GM23248 (cell line): ENCODE measurements at regions not wholly inside any gene's neighbourhood (a gene's known extent, or its start where the extent isn't known, plus 50 kb on each side); places are given as distances from the start of the nearest gene placed in this dataset.

Experiments used
- DNase-seq: peaks from one replicate; pipeline ENCODE4 v3.0.0-alpha.2; 2015
- H2AFZ ChIP-seq: fragments of 200-600 bp; sonication (generic); 2 replicates; pipeline ENCODE4 v1.6.1; 2016; ENCODE audit warnings: antibody characterized with exemption
- H3F3A ChIP-seq: fragments of 200-600 bp; sonication (generic); 2 replicates; pipeline ENCODE4 v1.6.1; 2016; ENCODE audit warnings: mild to moderate bottlenecking, antibody characterized with exemption, mixed run types; ENCODE audit not compliant: insufficient read depth
- H3K27ac ChIP-seq: fragments of 200-600 bp; sonication (generic); 2 replicates; pipeline ENCODE4 v1.5.1; 2016; ENCODE audit warnings: mild to moderate bottlenecking
- H3K27me3 ChIP-seq: fragments of 200-600 bp; sonication (generic); replicated peaks from 2 replicates; pipeline ENCODE4 v1.6.1; 2016; ENCODE audit warnings: mild to moderate bottlenecking; ENCODE audit not compliant: insufficient read depth
- H3K36me3 ChIP-seq: fragments of 200-600 bp; sonication (generic); 2 replicates; pipeline ENCODE4 v1.6.1; 2016; ENCODE audit warnings: low read depth, mild to moderate bottlenecking
- H3K4me1 ChIP-seq: fragments of 200-600 bp; sonication (generic); 2 replicates; pipeline ENCODE4 v1.6.1; 2016; ENCODE audit warnings: mild to moderate bottlenecking; ENCODE audit not compliant: insufficient read depth
- H3K4me2 ChIP-seq: fragments of 200-600 bp; sonication (generic); one replicate; pipeline ENCODE4 v1.6.1; 2016; ENCODE audit warnings: mild to moderate bottlenecking; ENCODE audit not compliant: unreplicated experiment
- H3K4me3 ChIP-seq: fragments of 200-600 bp; sonication (generic); 2 replicates; pipeline ENCODE4 v1.5.1; 2016; ENCODE audit warnings: mild to moderate bottlenecking
- H3K79me2 ChIP-seq: fragments of 200-600 bp; sonication (generic); 2 replicates; pipeline ENCODE4 v1.6.1; 2016; ENCODE audit warnings: mild to moderate bottlenecking; ENCODE audit not compliant: insufficient read depth
- H3K9ac ChIP-seq: fragments of 200-600 bp; sonication (generic); 2 replicates; pipeline ENCODE4 v1.6.1; 2016; ENCODE audit warnings: mild to moderate bottlenecking
- H3K9me2 ChIP-seq: fragments of 200-600 bp; sonication (generic); 2 replicates; pipeline ENCODE4 v1.6.1; 2016; ENCODE audit warnings: mixed run types, mild to moderate bottlenecking, moderate library complexity; ENCODE audit not compliant: insufficient read depth
- H3K9me3 ChIP-seq: fragments of 200-600 bp; sonication (generic); one replicate; pipeline ENCODE4 v1.6.1; 2017; ENCODE audit warnings: low read depth
- H4K20me1 ChIP-seq: fragments of 200-600 bp; sonication (generic); 2 replicates; pipeline ENCODE4 v1.6.0; 2016; ENCODE audit not compliant: insufficient read depth
- EZH2 ChIP-seq: fragments of 200-600 bp; sonication (generic); IDR thresholded peaks from 2 replicates; pipeline ENCODE4 v1.6.1; 2018; ENCODE audit warnings: antibody characterized with exemption, mild to moderate bottlenecking; ENCODE audit not compliant: insufficient read depth, poor library complexity, severe bottlenecking
- EZH2phosphoT487 ChIP-seq: fragments of 200-600 bp; sonication (generic); IDR thresholded peaks from 2 replicates; pipeline ENCODE4 v1.6.1; 2018; ENCODE audit warnings: antibody characterized with exemption, moderate library complexity, mild to moderate bottlenecking, low read depth; ENCODE audit not compliant: insufficient read depth
- WGBS, 2 experiments: methylation state at CpG; one replicate each; pipeline ENCODE4 v1.1.6; 2015 to 2017; ENCODE audit warnings: low lambda C conversion rate in 2 of 2, low coverage in 1 of 2; ENCODE audit errors: missing lambda C conversion rate in 2 of 2; 5-methylcytosine and 5-hydroxymethylcytosine counted together
- in situ Hi-C: fragments of 300-500 bp; cut with MboI; formaldehyde crosslinking; loops from 2 replicates; pipeline ENCODE4 v1.15.0; 2020

DNA sequence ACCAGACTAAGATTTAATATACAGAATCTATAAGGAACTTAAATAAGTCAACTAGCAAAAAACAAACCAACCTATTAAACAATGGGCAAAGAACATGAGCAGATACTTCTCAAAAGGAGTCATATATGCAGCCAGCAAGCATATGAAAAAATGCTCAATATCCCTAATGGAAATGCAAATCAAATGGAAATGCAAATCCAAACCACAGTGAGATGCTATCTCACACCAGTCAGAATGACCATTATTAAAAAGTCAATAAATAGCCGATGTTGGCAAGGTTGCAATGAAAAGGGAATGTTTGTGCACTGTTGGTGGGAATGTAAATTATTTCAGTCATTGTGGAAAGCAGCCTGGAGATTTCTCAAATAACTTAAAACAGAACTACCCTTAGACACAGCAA is 97.0 kb upstream of the SLC6A14 start:
- Histone ChIP-seq H3K4me1 (no peaks in the 10 kb centered on the region), H3K9ac (no peak overlapping the region), H3K9me3 (no peaks in the 10 kb centered on the region), H4K20me1 (no peaks in the 10 kb centered on the region), H3F3A (no peaks in the 10 kb centered on the region), H3K36me3 (no peaks in the 10 kb centered on the region), H2AFZ (no peak overlapping the region), H3K4me2 (no peak overlapping the region), H3K27me3 (no peaks in the 10 kb centered on the region), H3K27ac (no peak overlapping the region), H3K79me2 (no peaks in the 10 kb centered on the region), H3K9me2 (no peaks in the 10 kb centered on the region), H3K4me3 (no peak overlapping the region)
- DNase-seq = no peak
- 95 to 100% methylated on average over 1 of the region's 1 CpG for WGBS, 2 experiments
- TF ChIP-seq EZH2 (no peak), EZH2phosphoT487 (no peak)
- in situ Hi-C loops = no loop called here

GRCh38 chrX:116342903-116343302 is 93.5 kb upstream of the SLC6A14 start:
- TF ChIP-seq EZH2 (no peak), EZH2phosphoT487 (no peak)
- Histone ChIP-seq H3K9me2 (no peaks in the 10 kb centered on the region), H3K4me2 (no peak overlapping the region), H4K20me1 (no peaks in the 10 kb centered on the region), H3K36me3 (no peaks in the 10 kb centered on the region), H3K27me3 (no peaks in the 10 kb centered on the region), H3K27ac (no peak overlapping the region), H3K4me1 (no peaks in the 10 kb centered on the region), H2AFZ (no peak overlapping the region), H3K79me2 (no peaks in the 10 kb centered on the region), H3K4me3 (no peak overlapping the region), H3K9ac (no peak overlapping the region), H3F3A (no peaks in the 10 kb centered on the region), H3K9me3 (no peaks in the 10 kb centered on the region)
- in situ Hi-C loops = no loop called here
- WGBS, 2 experiments = 3% methylated on average over 4 of the region's 4 CpGs
- DNase-seq = no peak

DNA sequence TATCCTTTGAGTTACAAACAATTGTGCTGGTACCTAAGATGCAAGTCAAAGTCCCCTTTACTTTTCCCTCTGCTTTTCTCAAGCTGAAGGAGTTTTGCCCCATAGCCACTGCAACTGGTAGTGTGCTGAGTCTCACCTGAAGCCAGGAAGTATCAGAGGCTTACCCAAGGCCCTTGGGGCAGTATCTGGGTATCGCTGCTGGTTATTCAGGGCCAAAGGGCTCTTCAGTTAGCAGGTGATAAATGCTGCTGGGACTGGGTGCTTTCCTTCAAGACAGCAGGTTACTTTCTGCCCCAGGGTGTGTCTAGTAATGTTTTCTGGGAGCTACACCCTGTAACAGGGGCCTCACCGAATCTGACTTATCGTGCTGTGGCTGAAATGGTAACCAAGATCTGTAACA is 90.4 kb upstream of the SLC6A14 start:
- no peak for DNase-seq
- Histone ChIP-seq H4K20me1 (no peaks in the 10 kb centered on the region), H3K9ac (no peak overlapping the region), H3K9me2 (no peaks in the 10 kb centered on the region), H3K9me3 (no peaks in the 10 kb centered on the region), H3K36me3 (no peaks in the 10 kb centered on the region), H3K4me1 (no peaks in the 10 kb centered on the region), H2AFZ (no peak overlapping the region), H3K27me3 (no peaks in the 10 kb centered on the region), H3K27ac (no peak overlapping the region), H3K79me2 (no peaks in the 10 kb centered on the region), H3F3A (no peaks in the 10 kb centered on the region), H3K4me2 (no peak overlapping the region), H3K4me3 (no peak overlapping the region)
- WGBS, 2 experiments = 62 to 75% methylated on average over 1 to 3 of the region's 3 CpGs
- in situ Hi-C loops = no loop called here
- TF ChIP-seq EZH2phosphoT487 (no peak), EZH2 (no peak)

DNA sequence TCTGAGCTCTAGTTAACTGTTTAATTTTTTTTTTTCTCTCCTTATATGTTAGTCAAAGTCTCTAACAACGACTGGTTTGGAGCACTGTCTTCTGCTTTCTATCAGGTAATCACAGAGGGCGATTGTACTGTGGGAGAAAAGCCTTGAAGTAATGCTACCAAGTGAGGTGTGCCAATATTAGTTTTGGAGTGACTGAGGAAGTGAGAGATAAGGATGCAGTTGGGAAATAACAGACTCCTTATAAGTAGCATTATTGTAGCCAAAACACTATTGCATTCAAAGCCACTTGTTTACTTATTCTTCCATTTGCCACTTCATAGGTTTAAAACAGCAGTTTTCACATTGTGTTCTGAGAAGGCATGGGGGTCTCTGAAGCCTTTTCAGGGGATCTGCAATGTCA is 79.1 kb upstream of the SLC6A14 start:
- Histone ChIP-seq H3F3A (no peaks in the 10 kb centered on the region), H3K4me2 (no peak overlapping the region), H3K4me1 (no peaks in the 10 kb centered on the region), H3K9me2 (no peaks in the 10 kb centered on the region), H3K36me3 (no peaks in the 10 kb centered on the region), H3K4me3 (no peak overlapping the region), H3K27me3 (no peaks in the 10 kb centered on the region), H2AFZ (no peak overlapping the region), H3K79me2 (no peaks in the 10 kb centered on the region), H3K9ac (no peak overlapping the region), H3K27ac (no peak overlapping the region), H4K20me1 (no peaks in the 10 kb centered on the region), H3K9me3 (no peaks in the 10 kb centered on the region)
- DNase-seq = no peak
- TF ChIP-seq EZH2phosphoT487 (no peak), EZH2 (no peak)
- in situ Hi-C loops = no loop called here
- 61 to 78% methylated on average over 2 of the region's 2 CpGs for WGBS, 2 experiments

DNA sequence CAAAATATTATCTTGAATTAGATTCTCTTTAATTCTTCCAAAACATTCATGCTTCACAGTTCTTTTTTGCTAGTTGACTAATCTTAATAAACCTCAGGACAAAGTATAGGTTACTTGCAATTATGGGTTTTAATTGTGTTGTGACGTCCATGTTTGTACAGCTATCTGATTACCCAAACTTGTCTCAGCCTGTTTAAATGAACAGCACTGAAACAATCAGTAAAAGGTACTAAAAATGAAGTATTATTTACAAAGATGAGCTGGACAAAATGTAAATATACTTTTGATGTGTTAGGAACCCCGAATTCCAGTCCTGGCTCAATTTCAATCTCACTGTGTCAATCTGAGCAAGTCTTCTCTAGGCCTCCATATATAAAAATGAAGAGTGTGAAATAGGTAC is 57.4 kb upstream of the SLC6A14 start:
- no peaks in the 10 kb centered on the region for H3K9me2 ChIP-seq
- no peaks in the 10 kb centered on the region for H3K27me3 ChIP-seq
- no peaks in the 10 kb centered on the region for H3K79me2 ChIP-seq
- H3K9ac ChIP-seq = no peak overlapping the region
- no peak for DNase-seq
- H3K4me3 ChIP-seq = no peak overlapping the region
- no peaks in the 10 kb centered on the region for H3K36me3 ChIP-seq
- peaks cover 4% of the 10 kb centered on the region; the same call in 1 of the 2 replicates for H3K4me1 ChIP-seq
- TF ChIP-seq EZH2phosphoT487 (no peak), EZH2 (no peak)
- H3K9me3 ChIP-seq = no peaks in the 10 kb centered on the region
- H3F3A ChIP-seq = peaks cover 10% of the 10 kb centered on the region
- WGBS, 2 experiments = 54 to 55% methylated on average over 2 of the region's 2 CpGs
- in situ Hi-C loops = no loop called here
- no peak overlapping the region for H2AFZ ChIP-seq
- H3K27ac ChIP-seq = no peak overlapping the region
- H4K20me1 ChIP-seq = no peaks in the 10 kb centered on the region
- H3K4me2 ChIP-seq = no peak overlapping the region
